Neural progenitor cell (in vitro differentiated cells): ENCODE measurements at regions not wholly inside any gene's neighbourhood (a gene's known extent, or its start where the extent isn't known, plus 50 kb on each side); places are given as distances from the start of the nearest gene placed in this dataset.

Source experiments
- DNase-seq: peaks from one replicate; pipeline ENCODE4 v3.0.0-alpha.2; 2016; ENCODE audit warnings: low spot score
- H2AFZ ChIP-seq: fragments of 200-600 bp; sonication (generic); replicated peaks from 2 replicates; pipeline ENCODE4 v1.6.1; 2016; ENCODE audit warnings: antibody characterized with exemption
- H3F3A ChIP-seq: fragments of 200-600 bp; sonication (generic); 2 replicates; pipeline ENCODE4 v1.6.1; 2016; ENCODE audit warnings: antibody characterized with exemption, low read depth
- H3K27ac ChIP-seq: fragments of 200-600 bp; sonication (generic); 2 replicates; pipeline ENCODE4 v1.5.1; 2016; ENCODE audit warnings: mild to moderate bottlenecking
- H3K27me3 ChIP-seq: fragments of 200-600 bp; sonication (generic); 2 replicates; pipeline ENCODE4 v1.6.1; 2016; ENCODE audit warnings: mild to moderate bottlenecking, moderate library complexity
- H3K36me3 ChIP-seq: fragments of 200-600 bp; sonication (generic); 2 replicates; pipeline ENCODE4 v1.5.1; 2016
- H3K4me1 ChIP-seq: fragments of 200-600 bp; sonication (generic); 2 replicates; pipeline ENCODE4 v1.6.1; 2016; ENCODE audit warnings: mixed run types
- H3K4me2 ChIP-seq: fragments of 200-600 bp; sonication (generic); 2 replicates; pipeline ENCODE4 v1.6.1; 2016
- H3K4me3 ChIP-seq: fragments of 200-600 bp; sonication (generic); 2 replicates; pipeline ENCODE4 v1.5.1; 2016
- H3K79me2 ChIP-seq: fragments of 200-600 bp; sonication (generic); 2 replicates; pipeline ENCODE4 v1.6.1; 2016; ENCODE audit warnings: low read depth
- H3K9ac ChIP-seq: fragments of 200-600 bp; sonication (generic); 2 replicates; pipeline ENCODE4 v1.6.1; 2016
- H3K9me3 ChIP-seq: fragments of 200-600 bp; sonication (generic); 2 replicates; pipeline ENCODE4 v1.5.1; 2016; ENCODE audit warnings: low read depth
- H4K20me1 ChIP-seq: fragments of 200-600 bp; sonication (generic); 2 replicates; pipeline ENCODE4 v1.6.1; 2016; ENCODE audit warnings: low read depth
- H3K27ac Mint-ChIP-seq: 3 replicates; pipeline ENCODE4 v1.8.0; 2021; ENCODE audit warnings: mixed read lengths
- H3K27me3 Mint-ChIP-seq: 2 replicates; pipeline ENCODE4 v1.8.0; 2022; ENCODE audit warnings: low read depth, mild to moderate bottlenecking, inconsistent platforms, moderate library complexity, mixed read lengths; ENCODE audit not compliant: insufficient read depth
- H3K36me3 Mint-ChIP-seq: 3 replicates; pipeline ENCODE4 v1.8.0; 2021; ENCODE audit warnings: mixed read lengths
- H3K4me1 Mint-ChIP-seq: 3 replicates; pipeline ENCODE4 v1.8.0; 2021; ENCODE audit warnings: mixed read lengths
- H3K4me3 Mint-ChIP-seq: 3 replicates; pipeline ENCODE4 v1.8.0; 2021; ENCODE audit warnings: mild to moderate bottlenecking, moderate library complexity, mixed read lengths
- H3K9me3 Mint-ChIP-seq: 3 replicates; pipeline ENCODE4 v1.8.0; 2020; ENCODE audit warnings: mixed read lengths
- CTCF ChIP-seq: fragments of 200-600 bp; sonication (generic); IDR thresholded peaks from 2 replicates; pipeline ENCODE4 v1.5.1; 2017; ENCODE audit warnings: antibody characterized with exemption, mild to moderate bottlenecking
- EZH2 ChIP-seq: fragments of 200-600 bp; sonication (generic); IDR thresholded peaks from 2 replicates; pipeline ENCODE4 v1.6.1; 2017; ENCODE audit warnings: antibody characterized with exemption, mild to moderate bottlenecking, moderate library complexity
- EZH2phosphoT487 ChIP-seq: fragments of 200-600 bp; sonication (generic); IDR thresholded peaks from 2 replicates; pipeline ENCODE4 v1.6.1; 2017; ENCODE audit warnings: antibody characterized with exemption

- TF ChIP-seq CTCF = peak; percentile 72
- no peak for TF ChIP-seq EZH2
- no peaks in the 10 kb centered on the region for H3K36me3 ChIP-seq
- Mint-ChIP-seq H3K9me3 (no peaks in the 10 kb centered on the region), H3K27me3 (no peaks in the 10 kb centered on the region), H3K27ac (no peak overlapping the region), H3K4me1 (no peaks in the 10 kb centered on the region), H3K36me3 (no peaks in the 10 kb centered on the region), H3K4me3 (no peak overlapping the region)
- H3K4me3 ChIP-seq = no peak overlapping the region
- H4K20me1 ChIP-seq = no peaks in the 10 kb centered on the region
- H3K27me3 ChIP-seq = no peaks in the 10 kb centered on the region
- H3K4me1 ChIP-seq = no peaks in the 10 kb centered on the region
- no peaks in the 10 kb centered on the region for H3K9me3 ChIP-seq
- no peak overlapping the region for H2AFZ ChIP-seq
- H3K79me2 ChIP-seq = no peaks in the 10 kb centered on the region
- no peak overlapping the region for H3K4me2 ChIP-seq
- H3F3A ChIP-seq = no peaks in the 10 kb centered on the region
- H3K27ac ChIP-seq = no peak overlapping the region
- peak; percentile 54 for DNase-seq
- no peak overlapping the region for H3K9ac ChIP-seq
Measured at GRCh38 chr2:18404708-18405107, 155.7 kb downstream of the RDH14 start.

GRCh38 chr2:18403921-18404522 lies 156.4 kb downstream of the RDH14 start:
- no peaks in the 10 kb centered on the region for H3K27me3 ChIP-seq
- H3K27me3 Mint-ChIP-seq = no peaks in the 10 kb centered on the region
- H3K4me1 ChIP-seq = no peaks in the 10 kb centered on the region
- no peaks in the 10 kb centered on the region for H3K9me3 ChIP-seq
- no peak overlapping the region for H3K4me2 ChIP-seq
- H3K27ac Mint-ChIP-seq = no peak overlapping the region
- H3K36me3 ChIP-seq = no peaks in the 10 kb centered on the region
- H4K20me1 ChIP-seq = no peaks in the 10 kb centered on the region
- DNase-seq = no peak
- H3K4me3 ChIP-seq = no peak overlapping the region
- no peaks in the 10 kb centered on the region for H3K79me2 ChIP-seq
- no peak overlapping the region for H3K9ac ChIP-seq
- H3K27ac ChIP-seq = no peak overlapping the region
- H2AFZ ChIP-seq = no peak overlapping the region
- no peaks in the 10 kb centered on the region for H3K9me3 Mint-ChIP-seq
- TF ChIP-seq EZH2phosphoT487 = no peak
- TF ChIP-seq EZH2 = no peak
- no peak for TF ChIP-seq CTCF
- H3F3A ChIP-seq = no peaks in the 10 kb centered on the region
- H3K36me3 Mint-ChIP-seq = no peaks in the 10 kb centered on the region
- no peaks in the 10 kb centered on the region for H3K4me1 Mint-ChIP-seq
- no peak overlapping the region for H3K4me3 Mint-ChIP-seq

- H3K27ac ChIP-seq = no peak overlapping the region
- TF ChIP-seq EZH2phosphoT487 (no peak), EZH2 (no peak), CTCF (no peak)
- H3K4me3 ChIP-seq = no peak overlapping the region
- H4K20me1 ChIP-seq = no peaks in the 10 kb centered on the region
- H3K79me2 ChIP-seq = no peaks in the 10 kb centered on the region
- no peak overlapping the region for H3K4me2 ChIP-seq
- no peak overlapping the region for H2AFZ ChIP-seq
- no peak overlapping the region for H3K9ac ChIP-seq
- no peaks in the 10 kb centered on the region for H3K27me3 ChIP-seq
- Mint-ChIP-seq H3K27ac (no peak overlapping the region), H3K36me3 (no peaks in the 10 kb centered on the region), H3K4me3 (no peak overlapping the region), H3K27me3 (no peaks in the 10 kb centered on the region), H3K4me1 (no peaks in the 10 kb centered on the region), H3K9me3 (no peaks in the 10 kb centered on the region)
- no peak for DNase-seq
- no peaks in the 10 kb centered on the region for H3K9me3 ChIP-seq
- no peaks in the 10 kb centered on the region for H3F3A ChIP-seq
- H3K4me1 ChIP-seq = no peaks in the 10 kb centered on the region
- no peaks in the 10 kb centered on the region for H3K36me3 ChIP-seq
Measured at GRCh38 chr2:18402831-18403230, 157.6 kb downstream of the RDH14 start.
